Common myeloid progenitor, CD34-positive (primary cell): ENCODE measurements at regions not wholly inside any gene's neighbourhood (a gene's known extent, or its start where the extent isn't known, plus 50 kb on each side); places are given as distances from the start of the nearest gene placed in this dataset.
"Not testable (repeated sequence)": the region's sequence is repeated elsewhere in the genome, so short reads cannot be mapped to it uniquely, and the experiment has no call there.

Experiments used
- CTCF ChIA-PET: fragments of 350-600 bp; sonication (Branson Sonifier 250); formaldehyde crosslinking; loops from one replicate; lab custom pipeline; 2021; ENCODE audit warnings: antibody characterized with exemption; lab: Charles Lee
- POLR2A ChIA-PET: fragments of 350-600 bp; sonication (Branson Sonifier 250); formaldehyde crosslinking; loops from one replicate; lab custom pipeline; 2021; ENCODE audit warnings: antibody characterized with exemption; lab: Charles Lee
- DNase-seq, 3 donors: peaks; one replicate each; pipeline versions ENCODE4 v3.0.0 to v3.0.0-alpha.2; 2013
- H3K27ac ChIP-seq, 2 experiments: 1 replicate in 1 of 2; 2 replicates in 1 of 2; pipeline ENCODE4 v1.7.0; 2013; ENCODE audit warnings: inconsistent platforms in 2 of 2, low read length in 2 of 2, mild to moderate bottlenecking in 2 of 2, low read depth in 1 of 2, moderate library complexity in 1 of 2; ENCODE audit not compliant: severe bottlenecking in 2 of 2, insufficient read depth in 1 of 2, poor library complexity in 1 of 2
- H3K27me3 ChIP-seq, 5 experiments: replicated peaks in 2 of 5; 1 replicate in 3 of 5; 2 replicates in 2 of 5; pipeline versions ENCODE4 v1.6.1 to v1.7.0; 2013; ENCODE audit warnings: low read length in 4 of 5, mild to moderate bottlenecking in 2 of 5, moderate library complexity in 2 of 5, inconsistent platforms in 1 of 5; ENCODE audit not compliant: insufficient read depth in 5 of 5, control insufficient read depth in 4 of 5
- H3K36me3 ChIP-seq, 4 experiments: 1 replicate in 2 of 4; 2 replicates in 2 of 4; pipeline versions ENCODE4 v1.6.1 to v1.7.0; 2013; ENCODE audit warnings: low read length in 3 of 4, control low read depth in 1 of 4, mild to moderate bottlenecking in 1 of 4; ENCODE audit not compliant: control insufficient read depth in 4 of 4, insufficient read depth in 4 of 4
- H3K4me1 ChIP-seq, 4 experiments: 1 replicate in 3 of 4; 2 replicates in 1 of 4; pipeline versions ENCODE4 v1.6.1 to v1.7.1; 2013; ENCODE audit warnings: low read length in 3 of 4, mild to moderate bottlenecking in 3 of 4, control low read depth in 1 of 4, inconsistent platforms in 1 of 4, moderate library complexity in 1 of 4; ENCODE audit not compliant: control insufficient read depth in 4 of 4, insufficient read depth in 4 of 4; ENCODE audit errors: control extremely low read depth in 1 of 4
- H3K4me3 ChIP-seq, 7 experiments: 1 replicate in 4 of 7; 2 replicates in 3 of 7; pipeline versions ENCODE4 v1.5.1 to v1.7.0; 2013; ENCODE audit warnings: mild to moderate bottlenecking in 7 of 7, low read length in 6 of 7, moderate library complexity in 6 of 7, inconsistent platforms in 2 of 7, low read depth in 2 of 7, control low read depth in 1 of 7; ENCODE audit not compliant: insufficient read depth in 4 of 7, control insufficient read depth in 1 of 7; ENCODE audit errors: extremely low read depth in 1 of 7
- H3K9me3 ChIP-seq, 5 experiments: 1 replicate in 4 of 5; 2 replicates in 1 of 5; pipeline versions ENCODE4 v1.6.1 to v1.7.1; 2013; ENCODE audit warnings: low read length in 4 of 5, mild to moderate bottlenecking in 2 of 5, inconsistent platforms in 1 of 5, low read depth in 1 of 5, moderate library complexity in 1 of 5; ENCODE audit not compliant: control insufficient read depth in 4 of 5, insufficient read depth in 2 of 5; ENCODE audit errors: control extremely low read depth in 1 of 5
- WGBS: methylation state at CpG from one replicate; pipeline ENCODE4 v1.1.5; 2013; ENCODE audit not compliant: insufficient coverage; 5-methylcytosine and 5-hydroxymethylcytosine counted together

GRCh38 chr17:71022758-71023157 lies 853.4 kb downstream of the KCNJ2 start:
- no peaks in the 10 kb centered on the region for H3K27me3 ChIP-seq
- CTCF ChIA-PET: no interaction called here
- peaks cover 0 to 4% (median 0%) of the 10 kb centered on the region in 4 experiments for H3K4me1 ChIP-seq
- DNase-seq: no peak
- POLR2A ChIA-PET: no interaction called here
- no peak overlapping the region for H3K27ac ChIP-seq
- WGBS: 91% methylated on average over 3 of the region's 3 CpGs
- no peaks in the 10 kb centered on the region for H3K9me3 ChIP-seq
- no peak overlapping the region for H3K4me3 ChIP-seq
- no peaks in the 10 kb centered on the region for H3K36me3 ChIP-seq

- ChIA-PET POLR2A (no interaction called here), CTCF (no interaction called here)
- 33% methylated on average over 5 of the region's 8 CpGs for WGBS
- H3K27ac ChIP-seq: no peak overlapping the region
- H3K36me3 ChIP-seq: no peaks in the 10 kb centered on the region
- H3K4me1 ChIP-seq: peaks cover 0 to 4% (median 0%) of the 10 kb centered on the region in 4 experiments
- no peaks in the 10 kb centered on the region for H3K27me3 ChIP-seq
- peak in 2 of 3 donors; percentile 4 to 24 for DNase-seq
- no peak overlapping the region for H3K4me3 ChIP-seq
- H3K9me3 ChIP-seq: no peaks in the 10 kb centered on the region
Measured at GRCh38 chr17:71023249-71024030, 854.1 kb downstream of the KCNJ2 start.

GRCh38 chr17:71024172-71024571 lies 854.8 kb downstream of the KCNJ2 start:
- H3K9me3 ChIP-seq: no peaks in the 10 kb centered on the region
- peaks cover 0 to 4% (median 0%) of the 10 kb centered on the region in 4 experiments for H3K4me1 ChIP-seq
- POLR2A ChIA-PET: no interaction called here
- no peaks in the 10 kb centered on the region for H3K27me3 ChIP-seq
- no peak for DNase-seq
- CTCF ChIA-PET: no interaction called here
- 100% methylated on average over 1 of the region's 3 CpGs for WGBS
- no peak overlapping the region for H3K27ac ChIP-seq
- H3K4me3 ChIP-seq: no peak overlapping the region
- no peaks in the 10 kb centered on the region for H3K36me3 ChIP-seq

- WGBS: no CpG with 5 or more reads among the region's 2 CpGs
- Histone ChIP-seq H3K9me3 (no peaks in the 10 kb centered on the region), H3K4me3 (no peak overlapping the region), H3K27me3 (no peaks in the 10 kb centered on the region), H3K4me1 (peaks cover 0 to 4% (median 0%) of the 10 kb centered on the region in 4 experiments), H3K27ac (no peak overlapping the region), H3K36me3 (no peaks in the 10 kb centered on the region)
- POLR2A ChIA-PET: no interaction called here
- no peak for DNase-seq
- CTCF ChIA-PET: no interaction called here
Measured at GRCh38 chr17:71024969-71025368, 855.6 kb downstream of the KCNJ2 start.

GRCh38 chr17:71029246-71029645 lies 859.9 kb downstream of the KCNJ2 start:
- Histone ChIP-seq H3K9me3 (no peaks in the 10 kb centered on the region), H3K27me3 (no peaks in the 10 kb centered on the region), H3K36me3 (no peaks in the 10 kb centered on the region), H3K4me1 (no peaks in the 10 kb centered on the region), H3K27ac (no peak overlapping the region), H3K4me3 (no peak overlapping the region)
- CTCF ChIA-PET: no interaction called here
- POLR2A ChIA-PET: no interaction called here
- DNase-seq: no peak

GRCh38 chr17:71031286-71031685 lies 862.0 kb downstream of the KCNJ2 start:
- CTCF ChIA-PET, H3K9me3 ChIP-seq, H3K27ac ChIP-seq, H3K4me1 ChIP-seq, H3K36me3 ChIP-seq, H3K4me3 ChIP-seq, POLR2A ChIA-PET, DNase-seq, H3K27me3 ChIP-seq: not testable (repeated sequence)
- WGBS: no CpG with 5 or more reads among the region's 2 CpGs

- ChIA-PET CTCF (no interaction called here), POLR2A (no interaction called here)
- WGBS: 80% methylated on average over 1 of the region's 2 CpGs
- DNase-seq: no peak
- Histone ChIP-seq H3K9me3 (no peaks in the 10 kb centered on the region), H3K36me3 (no peaks in the 10 kb centered on the region), H3K4me3 (no peak overlapping the region), H3K4me1 (no peaks in the 10 kb centered on the region), H3K27ac (no peak overlapping the region), H3K27me3 (no peaks in the 10 kb centered on the region)
Measured at GRCh38 chr17:71032746-71033273, 863.5 kb downstream of the KCNJ2 start.
